ENCODE measurements at regions not wholly inside any gene's neighbourhood (a gene's known extent, or its start where the extent isn't known, plus 50 kb on each side); places are given as distances from the start of the nearest gene placed in this dataset.

DNA sequence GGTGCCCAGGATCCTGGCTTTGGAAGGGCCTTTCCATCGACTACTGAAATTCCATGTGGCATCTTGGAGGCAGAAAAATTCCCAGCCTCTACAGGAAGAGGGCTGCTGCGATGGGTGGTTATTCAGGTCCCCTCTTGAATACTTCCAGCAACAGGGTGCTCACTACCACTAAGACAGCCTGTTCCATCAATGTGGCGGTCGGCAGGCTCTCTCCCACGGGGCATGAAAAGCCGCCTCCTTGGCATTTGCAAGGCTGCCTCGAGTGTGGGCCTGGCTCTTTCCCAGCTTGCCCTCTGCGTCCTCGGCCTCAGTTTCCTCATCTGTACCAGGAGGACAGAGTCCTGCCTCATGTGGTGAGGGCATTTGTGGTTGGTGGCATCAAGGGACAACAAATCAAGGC lies 62.4 kb downstream of the ADRA2C start:
- peaks cover 15% of the 10 kb centered on the region; the same call in 1 of the 2 replicates for H3K4me1 ChIP-seq (ENCODE audit: insufficient read depth, low read length)
- no peak overlapping the region for H3K9ac ChIP-seq (ENCODE audit: low read depth, low read length)
- H3K36me3 ChIP-seq (ENCODE audit: insufficient read depth, low read length), result no peaks in the 10 kb centered on the region
- H3K9me3 ChIP-seq (ENCODE audit: control insufficient read depth, insufficient read depth, low read length), result no peaks in the 10 kb centered on the region

DNA sequence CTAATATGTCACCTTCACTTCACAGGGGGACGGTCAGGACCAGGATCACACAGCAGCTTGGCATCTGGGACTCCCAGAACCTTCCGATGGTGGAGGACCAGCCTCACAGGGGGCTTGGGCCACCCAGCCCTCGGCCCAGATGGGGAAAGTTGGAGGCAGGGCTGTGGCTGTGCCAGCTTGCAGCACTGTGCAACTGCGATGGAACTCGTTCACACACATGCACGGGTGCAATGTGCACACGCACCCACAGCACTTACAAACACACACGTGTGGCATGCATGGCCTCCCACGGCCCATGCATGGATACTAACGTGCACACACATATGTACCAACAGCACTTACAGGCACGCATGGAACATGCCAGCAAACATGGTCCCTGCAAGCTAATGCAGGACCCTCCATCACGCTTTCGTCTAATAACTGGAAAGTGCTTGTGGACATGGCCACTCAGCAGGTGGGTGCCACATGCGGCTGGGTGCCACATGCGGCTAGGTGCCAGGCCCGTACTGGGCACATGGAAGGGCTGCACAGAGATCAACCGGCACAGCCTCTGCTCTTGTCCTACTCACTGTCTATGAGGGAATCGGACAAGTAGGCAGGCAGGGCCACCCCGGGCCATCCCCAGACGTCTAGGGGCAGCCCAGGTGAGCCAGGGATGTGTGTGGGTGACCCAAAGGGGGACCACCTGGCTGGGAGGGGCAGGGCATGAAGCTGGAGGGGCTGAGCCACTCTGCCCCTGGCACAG lies 63.2 kb downstream of the ADRA2C start:
- Histone ChIP-seq H3K9ac (ENCODE audit: low read depth, low read length) (no peak overlapping the region), H3K9me3 (ENCODE audit: control insufficient read depth, insufficient read depth, low read length) (no peaks in the 10 kb centered on the region), H3K36me3 (ENCODE audit: insufficient read depth, low read length) (no peaks in the 10 kb centered on the region), H3K4me1 (ENCODE audit: insufficient read depth, low read length) (peaks cover 15% of the 10 kb centered on the region; the same call in 1 of the 2 replicates)

DNA sequence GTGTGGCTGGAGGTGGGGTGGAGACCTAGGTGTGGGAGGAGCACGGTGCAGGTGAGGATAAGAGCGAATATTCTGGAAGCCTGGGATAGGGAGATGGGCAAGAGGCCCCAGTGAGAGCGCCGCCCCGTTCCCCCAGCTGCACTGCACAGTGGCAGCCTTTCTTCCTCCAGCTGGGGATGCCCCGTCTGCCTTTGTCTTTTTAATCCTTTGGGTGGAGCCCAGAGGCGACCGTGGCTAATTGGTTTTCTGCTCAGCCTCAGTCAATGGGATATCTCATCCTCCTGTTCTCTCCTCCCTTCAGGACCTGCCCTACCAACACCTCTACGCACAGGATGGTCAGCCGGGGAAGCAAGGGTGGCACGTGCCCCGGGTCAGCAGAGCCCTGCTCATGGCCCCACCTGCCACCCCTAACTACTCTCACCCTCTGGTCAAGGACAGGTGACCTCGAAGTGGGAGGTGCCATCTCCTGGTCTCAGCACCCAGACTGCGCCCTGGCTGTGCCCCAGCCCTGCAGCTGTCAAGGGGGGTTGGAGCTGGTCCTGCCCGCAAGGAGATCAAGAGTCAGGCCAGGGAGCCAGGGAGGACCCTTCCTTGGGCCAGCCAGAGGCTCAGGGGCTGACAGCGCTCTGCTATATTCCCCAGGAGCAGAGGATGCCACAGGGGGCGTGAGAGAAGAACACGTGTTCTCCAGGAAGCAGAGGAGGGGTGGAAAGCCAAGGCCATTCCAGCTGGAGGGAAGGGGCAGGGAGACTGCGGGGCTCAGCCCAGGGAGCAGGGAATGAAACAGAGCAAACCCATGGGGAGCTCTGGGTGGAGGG lies 64.0 kb downstream of the ADRA2C start:
- Histone ChIP-seq H3K9me3 (ENCODE audit: control insufficient read depth, insufficient read depth, low read length) (no peaks in the 10 kb centered on the region), H3K36me3 (ENCODE audit: insufficient read depth, low read length) (no peaks in the 10 kb centered on the region), H3K9ac (ENCODE audit: low read depth, low read length) (no peak overlapping the region), H3K4me1 (ENCODE audit: insufficient read depth, low read length) (peaks cover 22% of the 10 kb centered on the region)

DNA sequence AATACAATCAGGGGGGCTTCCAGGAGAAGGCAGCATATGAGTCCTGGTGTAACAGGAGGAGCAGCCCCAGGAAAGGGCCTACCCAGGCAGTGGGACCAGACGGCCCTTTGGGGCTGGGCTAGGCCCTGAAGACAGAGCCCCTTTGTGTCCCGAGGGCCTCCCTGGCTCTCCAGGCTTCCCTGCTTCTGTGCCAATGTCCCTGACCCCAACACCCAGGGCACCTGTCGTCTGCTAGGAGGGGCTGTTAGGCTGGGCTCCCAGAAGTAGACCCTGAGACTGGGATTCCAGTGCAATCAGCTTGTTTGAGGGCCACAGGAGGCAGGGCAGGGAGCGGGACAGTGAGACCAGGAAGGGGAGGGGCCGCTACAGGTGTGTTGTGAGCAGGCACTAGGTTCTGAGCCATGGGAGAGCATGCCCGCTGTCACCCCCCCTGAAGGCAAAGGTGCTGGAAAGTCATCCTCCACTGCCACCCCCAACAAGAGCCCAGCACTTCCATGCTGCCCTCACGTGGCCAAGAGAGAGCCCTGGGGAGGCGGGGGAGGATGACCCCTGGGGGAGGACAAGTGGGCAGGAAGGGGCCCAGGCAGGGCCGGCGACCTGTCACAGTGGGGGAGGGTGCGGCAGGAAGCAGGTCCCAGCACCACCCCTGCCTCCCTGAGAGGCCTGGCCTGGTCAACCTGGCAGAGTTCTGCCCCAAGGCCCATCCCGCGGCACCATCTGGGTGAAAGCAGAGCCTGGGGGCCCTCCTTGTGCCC lies 64.8 kb downstream of the ADRA2C start:
- Histone ChIP-seq H3K9me3 (ENCODE audit: control insufficient read depth, insufficient read depth, low read length) (no peaks in the 10 kb centered on the region), H3K36me3 (ENCODE audit: insufficient read depth, low read length) (no peaks in the 10 kb centered on the region), H3K4me1 (ENCODE audit: insufficient read depth, low read length) (peaks cover 29% of the 10 kb centered on the region), H3K9ac (ENCODE audit: low read depth, low read length) (no peak overlapping the region)

DNA sequence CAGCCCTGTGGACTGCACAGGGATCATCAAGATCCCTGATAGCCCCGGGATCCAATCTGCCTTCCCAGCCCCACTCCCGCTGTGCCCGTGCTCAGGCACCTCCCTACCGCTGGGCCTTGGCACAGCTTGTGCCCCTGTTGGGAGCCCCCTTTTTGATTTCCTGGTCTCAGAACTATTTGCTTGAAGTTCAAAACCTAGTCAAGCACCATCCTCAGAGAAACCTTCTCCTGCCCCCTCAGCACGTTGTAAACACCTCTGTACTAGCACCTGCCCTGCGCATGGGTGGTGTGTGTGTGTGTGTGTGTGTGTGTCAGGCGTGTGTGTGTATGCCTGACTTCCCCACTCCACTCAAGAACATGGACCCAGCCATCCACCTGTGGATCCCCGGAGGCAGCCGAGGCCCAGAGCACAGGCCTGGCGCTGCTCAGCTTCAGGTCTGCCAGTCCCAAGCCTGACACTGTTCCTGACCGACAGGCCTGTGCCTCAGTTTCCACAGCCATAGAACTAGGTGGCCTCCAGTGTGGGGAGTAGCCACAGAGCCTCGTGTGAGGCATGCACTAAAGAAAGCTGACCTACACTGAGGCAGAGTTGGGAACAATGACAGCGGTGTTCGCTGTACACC lies 65.5 kb downstream of the ADRA2C start:
- Histone ChIP-seq H3K4me1 (ENCODE audit: insufficient read depth, low read length) (peaks cover 32% of the 10 kb centered on the region), H3K9me3 (ENCODE audit: control insufficient read depth, insufficient read depth, low read length) (no peaks in the 10 kb centered on the region), H3K36me3 (ENCODE audit: insufficient read depth, low read length) (no peaks in the 10 kb centered on the region), H3K9ac (ENCODE audit: low read depth, low read length) (no peak overlapping the region)

DNA sequence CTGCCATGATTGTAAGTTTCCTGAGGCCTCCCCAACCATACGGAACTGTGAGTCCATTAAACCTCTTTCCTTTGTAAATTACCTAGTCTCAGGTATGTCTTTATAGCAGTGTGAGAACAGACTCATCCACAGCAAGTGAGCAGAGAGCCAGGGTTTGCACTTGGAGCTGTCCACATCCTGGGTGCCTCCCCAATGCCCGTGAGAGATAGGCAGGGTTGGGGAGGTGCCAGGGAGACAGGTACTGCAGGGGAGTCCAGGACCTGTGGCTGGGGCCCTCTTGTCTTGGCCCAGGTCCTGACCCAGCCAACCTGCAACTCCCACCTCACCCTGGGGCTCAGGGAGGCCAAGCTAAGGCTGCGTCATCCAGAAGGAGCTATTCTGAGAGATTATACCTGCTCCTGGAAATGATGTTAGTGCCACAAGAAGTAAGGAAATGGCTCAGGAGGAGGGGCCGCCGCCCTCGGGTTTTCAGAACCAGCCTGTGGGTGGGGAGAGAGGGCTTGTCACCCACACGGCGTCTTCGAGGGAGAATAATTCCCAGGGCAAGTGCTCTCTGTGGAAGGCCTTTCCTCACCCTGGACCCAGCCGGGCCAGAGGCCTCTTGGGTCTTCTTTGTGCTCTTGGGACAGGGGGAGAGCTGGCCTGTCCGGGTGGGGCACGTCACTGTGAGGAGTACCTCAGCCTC lies 66.5 kb downstream of the ADRA2C start:
- peaks cover 32% of the 10 kb centered on the region for H3K4me1 ChIP-seq (ENCODE audit: insufficient read depth, low read length)
- no peak overlapping the region for H3K9ac ChIP-seq (ENCODE audit: low read depth, low read length)
- H3K36me3 ChIP-seq (ENCODE audit: insufficient read depth, low read length), result no peaks in the 10 kb centered on the region
- H3K9me3 ChIP-seq (ENCODE audit: control insufficient read depth, insufficient read depth, low read length), result no peaks in the 10 kb centered on the region

DNA sequence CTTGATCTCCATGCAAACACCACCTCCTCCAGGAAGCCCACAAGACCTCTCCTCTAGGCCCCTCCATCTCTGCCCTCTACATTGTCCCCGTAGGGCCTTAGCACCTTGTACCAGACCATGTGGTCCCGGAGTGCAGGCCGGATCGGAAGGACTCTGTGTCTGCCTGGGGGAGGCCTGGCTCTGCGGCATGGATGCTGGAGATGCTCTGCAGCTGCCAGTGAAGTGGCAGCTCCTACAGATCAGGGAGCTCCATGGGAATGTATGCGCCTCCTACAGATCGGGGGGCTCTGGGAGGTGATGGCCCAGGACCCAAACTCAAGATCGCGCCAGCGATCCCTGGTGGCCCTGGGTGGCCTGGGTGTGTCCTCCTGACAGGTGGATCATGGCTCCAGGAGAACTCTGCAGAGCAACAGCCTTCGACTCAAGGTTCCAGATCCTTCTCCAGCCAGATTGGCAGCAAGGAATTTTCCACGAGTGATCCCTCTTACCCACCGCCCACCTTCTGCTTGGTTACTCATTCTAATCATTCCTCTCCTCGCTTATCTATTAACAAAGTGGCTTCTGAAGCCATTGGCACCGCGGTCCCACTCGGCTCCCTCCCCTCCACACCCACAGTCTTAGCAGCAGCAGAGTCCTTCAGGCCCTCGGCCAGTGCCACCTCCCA lies 67.3 kb downstream of the ADRA2C start:
- Histone ChIP-seq H3K36me3 (ENCODE audit: insufficient read depth, low read length) (no peaks in the 10 kb centered on the region), H3K9me3 (ENCODE audit: control insufficient read depth, insufficient read depth, low read length) (peaks cover 3% of the 10 kb centered on the region; the same call in 1 of the 2 replicates), H3K4me1 (ENCODE audit: insufficient read depth, low read length) (peaks cover 32% of the 10 kb centered on the region), H3K9ac (ENCODE audit: low read depth, low read length) (no peak overlapping the region)

DNA sequence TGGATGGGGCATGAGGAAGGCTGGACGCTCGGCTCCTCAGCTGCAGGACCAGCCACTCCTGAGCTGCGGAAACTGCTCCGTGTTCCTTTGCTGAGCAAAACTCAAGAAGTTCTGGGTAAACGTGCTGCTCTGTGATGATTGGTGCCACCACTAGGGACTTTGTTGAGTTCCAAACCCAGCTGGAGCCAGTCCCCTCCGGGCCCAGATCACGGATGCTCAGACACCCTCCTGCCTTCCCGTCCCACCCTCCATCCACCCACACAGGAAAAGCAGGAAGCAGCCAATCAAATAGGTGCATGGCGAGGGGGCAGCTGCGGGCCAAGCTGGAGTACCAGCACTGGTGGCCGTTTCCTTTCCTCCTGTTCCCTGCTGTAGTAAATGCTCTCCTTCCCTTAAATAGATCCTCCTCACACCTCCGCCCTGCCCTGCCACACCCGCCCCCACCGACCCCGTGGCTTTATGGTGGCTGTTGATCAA lies 68.0 kb downstream of the ADRA2C start:
- peaks cover 32% of the 10 kb centered on the region for H3K4me1 ChIP-seq (ENCODE audit: insufficient read depth, low read length)
- H3K9ac ChIP-seq (ENCODE audit: low read depth, low read length), result peak overlapping the region; percentile 38; the same call in 1 of the 2 replicates
- no peaks in the 10 kb centered on the region for H3K36me3 ChIP-seq (ENCODE audit: insufficient read depth, low read length)
- H3K9me3 ChIP-seq (ENCODE audit: control insufficient read depth, insufficient read depth, low read length), result peaks cover 3% of the 10 kb centered on the region; the same call in 1 of the 2 replicates

DNA sequence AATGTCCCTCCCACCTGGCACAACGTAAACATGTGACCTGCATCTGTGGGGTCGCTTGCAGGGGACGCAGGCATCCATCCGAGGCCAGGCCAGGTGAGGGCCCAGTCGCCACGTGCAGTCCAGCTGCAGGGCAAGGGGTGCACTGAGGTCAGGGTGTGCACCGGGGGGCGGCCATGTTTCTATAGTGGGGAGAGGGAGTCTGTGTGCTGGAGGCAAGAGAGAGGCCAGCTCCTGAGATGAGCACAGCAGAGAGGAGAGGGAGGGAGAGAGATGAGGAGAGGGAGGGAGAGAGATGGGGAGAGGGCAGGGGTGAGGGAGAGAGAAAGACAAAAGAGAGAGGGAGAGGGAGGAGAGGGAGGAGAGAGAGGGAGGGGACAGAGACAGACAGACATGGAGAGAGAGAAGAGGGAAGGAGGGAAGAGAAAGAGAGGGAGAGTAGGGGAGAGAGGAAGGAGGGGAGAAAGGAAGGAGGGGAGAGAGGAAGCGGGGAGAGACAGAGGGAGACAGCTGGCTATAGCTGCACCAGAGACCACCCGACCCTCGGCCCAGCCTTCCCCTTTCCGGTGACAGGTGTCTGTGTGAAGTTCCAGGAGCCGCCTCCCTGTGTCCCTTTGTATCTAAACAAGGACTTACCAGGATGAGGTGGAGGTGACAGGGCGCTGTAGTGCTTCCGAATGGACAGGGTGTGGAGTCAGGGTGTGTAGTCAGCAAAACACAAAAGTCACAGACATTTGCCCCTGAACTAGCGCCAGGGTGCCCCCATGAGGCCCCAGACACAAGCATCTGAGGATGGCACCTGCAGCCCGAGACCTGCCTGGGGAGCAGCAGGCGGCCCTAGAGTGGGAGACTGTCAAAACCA lies 68.7 kb downstream of the ADRA2C start:
- Histone ChIP-seq H3K9me3 (ENCODE audit: control insufficient read depth, insufficient read depth, low read length) (peaks cover 3% of the 10 kb centered on the region; the same call in 1 of the 2 replicates), H3K4me1 (ENCODE audit: insufficient read depth, low read length) (peaks cover 32% of the 10 kb centered on the region), H3K36me3 (ENCODE audit: insufficient read depth, low read length) (no peaks in the 10 kb centered on the region), H3K9ac (ENCODE audit: low read depth, low read length) (peak overlapping the region; percentile 38; the same call in 1 of the 2 replicates)

DNA sequence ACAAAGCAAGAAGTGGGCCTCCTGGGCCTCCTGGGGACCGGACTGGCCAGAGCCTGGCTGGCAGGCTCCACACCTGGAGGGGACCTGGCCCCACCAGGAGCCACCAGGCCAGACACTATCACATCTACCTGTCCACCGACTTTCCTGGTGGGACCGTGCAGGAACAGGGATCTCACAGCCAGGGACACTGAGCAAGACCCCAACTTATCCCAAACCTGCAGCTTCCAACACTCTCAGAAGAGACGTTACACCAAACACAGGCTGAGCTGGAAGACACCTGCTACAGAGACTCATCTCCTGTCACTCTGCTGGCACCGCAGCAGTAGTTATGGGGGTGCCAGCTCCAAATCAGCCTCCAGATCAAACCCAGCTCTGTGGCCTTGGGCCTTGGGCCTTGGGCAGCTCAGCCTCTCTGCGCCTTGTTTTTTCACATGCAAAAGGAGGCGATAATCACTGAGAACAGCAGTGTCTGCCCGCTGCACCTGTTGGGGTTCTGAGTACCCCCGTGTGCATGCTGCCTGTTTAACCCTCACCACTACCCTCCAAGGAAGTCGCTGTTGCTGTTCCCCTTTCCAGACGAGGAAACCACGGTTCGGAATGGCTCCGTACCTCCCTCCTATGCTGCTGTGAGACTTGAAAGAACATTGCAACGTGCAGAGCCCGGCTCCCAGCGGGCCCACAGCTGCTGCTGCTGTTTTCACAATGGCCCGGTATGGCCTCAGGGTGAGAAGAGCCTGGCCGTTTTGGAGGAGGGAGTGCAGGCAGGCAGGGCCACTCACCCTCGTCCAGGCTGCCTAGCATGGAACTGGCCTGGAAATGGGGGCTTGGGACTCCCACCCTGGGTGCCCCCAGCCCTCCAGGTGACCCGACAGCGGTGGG lies 69.6 kb downstream of the ADRA2C start:
- Histone ChIP-seq H3K4me1 (ENCODE audit: insufficient read depth, low read length) (peaks cover 25% of the 10 kb centered on the region), H3K9ac (ENCODE audit: low read depth, low read length) (no peak overlapping the region; the same call in 1 of the 2 replicates), H3K9me3 (ENCODE audit: control insufficient read depth, insufficient read depth, low read length) (peaks cover 9% of the 10 kb centered on the region), H3K36me3 (ENCODE audit: insufficient read depth, low read length) (no peaks in the 10 kb centered on the region)

DNA sequence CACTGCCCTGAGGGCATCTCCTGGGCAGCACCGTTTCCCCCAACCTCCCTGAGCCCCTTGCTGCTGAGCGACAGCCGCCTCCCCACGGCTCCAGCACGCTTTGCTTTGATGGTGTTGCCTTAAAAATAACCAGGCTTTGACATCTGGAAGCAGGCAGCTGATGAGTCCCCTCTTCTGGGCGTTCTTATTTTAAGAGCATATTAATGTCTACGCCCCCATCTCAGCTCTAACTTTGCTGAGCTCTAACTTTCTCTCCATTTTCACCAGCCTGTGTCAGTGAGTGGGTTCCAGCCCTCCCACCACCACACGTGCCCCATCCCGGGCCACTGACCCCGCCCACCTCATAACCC lies 70.2 kb downstream of the ADRA2C start:
- H3K36me3 ChIP-seq (ENCODE audit: insufficient read depth, low read length), result no peaks in the 10 kb centered on the region
- no peak overlapping the region; the same call in 1 of the 2 replicates for H3K9ac ChIP-seq (ENCODE audit: low read depth, low read length)
- peaks cover 19% of the 10 kb centered on the region for H3K4me1 ChIP-seq (ENCODE audit: insufficient read depth, low read length)
- peaks cover 9% of the 10 kb centered on the region for H3K9me3 ChIP-seq (ENCODE audit: control insufficient read depth, insufficient read depth, low read length)

Measured in ES-I3 (cell line).